ENCODE measurements at regions not wholly inside any gene's neighbourhood (a gene's known extent, or its start where the extent isn't known, plus 50 kb on each side); places are given as distances from the start of the nearest gene placed in this dataset.

DNA sequence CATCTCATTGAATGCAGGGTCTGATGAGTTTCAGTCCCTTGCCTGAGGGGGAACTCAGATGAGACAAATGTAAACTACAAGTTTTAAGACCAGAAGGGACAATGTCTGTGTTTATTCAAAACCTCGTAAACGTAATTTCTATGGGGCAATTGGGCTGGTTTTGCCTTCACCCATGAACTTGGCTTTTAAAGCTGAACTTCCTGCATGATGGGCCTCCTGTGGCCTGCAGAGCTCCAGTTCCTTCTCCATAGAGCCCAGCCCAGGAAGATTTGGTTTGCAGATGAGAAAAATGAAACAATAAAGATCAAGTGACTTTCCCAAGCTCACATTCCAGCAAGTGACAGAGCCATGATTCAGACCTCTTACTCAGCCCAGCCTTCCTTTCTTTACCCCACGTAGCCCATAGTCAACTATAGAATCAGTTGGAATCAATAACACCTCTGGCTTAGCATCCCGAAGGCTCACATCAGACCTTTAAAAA lies 612.3 kb downstream of the UTRN start:
- TF ChIP-seq TEAD4 (IDR thresholded peaks at IDR 0.05) (no peak; the same call in 1 of the 2 replicates), EP300 (IDR thresholded peaks at IDR 0.05; ENCODE audit: borderline replicate concordance) (no peak), CREB1 (IDR thresholded peaks at IDR 0.05; ENCODE audit: low read depth) (no peak), ZBTB7A (IDR thresholded peaks at IDR 0.05; ENCODE audit: low read depth) (no peak), TAF1 (IDR thresholded peaks at IDR 0.05; ENCODE audit: low read depth) (no peak), CEBPB (IDR thresholded peaks at IDR 0.05) (no peak), FOXM1 (IDR thresholded peaks at IDR 0.05; ENCODE audit: borderline replicate concordance, low read depth) (no peak), YY1 (IDR thresholded peaks at IDR 0.05; ENCODE audit: low read depth) (no peak), EGR1 (IDR thresholded peaks at IDR 0.05) (no peak), RAD21 (IDR thresholded peaks at IDR 0.05; ENCODE audit: low read depth) (no peak)
- TF ChIP-seq, protein P1, sequence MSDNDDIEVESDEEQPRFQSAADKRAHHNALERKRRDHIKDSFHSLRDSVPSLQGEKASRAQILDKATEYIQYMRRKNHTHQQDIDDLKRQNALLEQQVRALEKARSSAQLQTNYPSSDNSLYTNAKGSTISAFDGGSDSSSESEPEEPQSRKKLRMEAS (IDR thresholded peaks at IDR 0.05) = no peak
- TF ChIP-seq, protein P2, sequence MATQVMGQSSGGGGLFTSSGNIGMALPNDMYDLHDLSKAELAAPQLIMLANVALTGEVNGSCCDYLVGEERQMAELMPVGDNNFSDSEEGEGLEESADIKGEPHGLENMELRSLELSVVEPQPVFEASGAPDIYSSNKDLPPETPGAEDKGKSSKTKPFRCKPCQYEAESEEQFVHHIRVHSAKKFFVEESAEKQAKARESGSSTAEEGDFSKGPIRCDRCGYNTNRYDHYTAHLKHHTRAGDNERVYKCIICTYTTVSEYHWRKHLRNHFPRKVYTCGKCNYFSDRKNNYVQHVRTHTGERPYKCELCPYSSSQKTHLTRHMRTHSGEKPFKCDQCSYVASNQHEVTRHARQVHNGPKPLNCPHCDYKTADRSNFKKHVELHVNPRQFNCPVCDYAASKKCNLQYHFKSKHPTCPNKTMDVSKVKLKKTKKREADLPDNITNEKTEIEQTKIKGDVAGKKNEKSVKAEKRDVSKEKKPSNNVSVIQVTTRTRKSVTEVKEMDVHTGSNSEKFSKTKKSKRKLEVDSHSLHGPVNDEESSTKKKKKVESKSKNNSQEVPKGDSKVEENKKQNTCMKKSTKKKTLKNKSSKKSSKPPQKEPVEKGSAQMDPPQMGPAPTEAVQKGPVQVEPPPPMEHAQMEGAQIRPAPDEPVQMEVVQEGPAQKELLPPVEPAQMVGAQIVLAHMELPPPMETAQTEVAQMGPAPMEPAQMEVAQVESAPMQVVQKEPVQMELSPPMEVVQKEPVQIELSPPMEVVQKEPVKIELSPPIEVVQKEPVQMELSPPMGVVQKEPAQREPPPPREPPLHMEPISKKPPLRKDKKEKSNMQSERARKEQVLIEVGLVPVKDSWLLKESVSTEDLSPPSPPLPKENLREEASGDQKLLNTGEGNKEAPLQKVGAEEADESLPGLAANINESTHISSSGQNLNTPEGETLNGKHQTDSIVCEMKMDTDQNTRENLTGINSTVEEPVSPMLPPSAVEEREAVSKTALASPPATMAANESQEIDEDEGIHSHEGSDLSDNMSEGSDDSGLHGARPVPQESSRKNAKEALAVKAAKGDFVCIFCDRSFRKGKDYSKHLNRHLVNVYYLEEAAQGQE (IDR thresholded peaks at IDR 0.05; ENCODE audit: low read depth) = no peak
- TF ChIP-seq, protein P3, sequence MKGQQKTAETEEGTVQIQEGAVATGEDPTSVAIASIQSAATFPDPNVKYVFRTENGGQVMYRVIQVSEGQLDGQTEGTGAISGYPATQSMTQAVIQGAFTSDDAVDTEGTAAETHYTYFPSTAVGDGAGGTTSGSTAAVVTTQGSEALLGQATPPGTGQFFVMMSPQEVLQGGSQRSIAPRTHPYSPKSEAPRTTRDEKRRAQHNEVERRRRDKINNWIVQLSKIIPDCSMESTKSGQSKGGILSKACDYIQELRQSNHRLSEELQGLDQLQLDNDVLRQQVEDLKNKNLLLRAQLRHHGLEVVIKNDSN (IDR thresholded peaks at IDR 0.05) = no peak
